H1 (cell line): ENCODE measurements at regions not wholly inside any gene's neighbourhood (a gene's known extent, or its start where the extent isn't known, plus 50 kb on each side); places are given as distances from the start of the nearest gene placed in this dataset.

Experiments
- TAF1 ChIP-seq: IDR thresholded peaks from 2 replicates; pipeline ENCODE4 v1.6.1; 2011; ENCODE audit warnings: mild to moderate bottlenecking, low read depth, low read length

- TF ChIP-seq TAF1: no peak
Measured at GRCh38 chr9:22893196-22893843, 446.7 kb downstream of the DMRTA1 start (continued).
